NCI-H2171 (cell line): ENCODE measurements at regions not wholly inside any gene's neighbourhood (a gene's known extent, or its start where the extent isn't known, plus 50 kb on each side); places are given as distances from the start of the nearest gene placed in this dataset.
"Not testable (repeated sequence)": the region's sequence is repeated elsewhere in the genome, so short reads cannot be mapped to it uniquely, and the experiment has no call there.

ENCODE experiments used
- DNase-seq: peaks from one replicate; lab custom pipeline; 2025; lab: John Stamatoyannopoulos, UW

DNA sequence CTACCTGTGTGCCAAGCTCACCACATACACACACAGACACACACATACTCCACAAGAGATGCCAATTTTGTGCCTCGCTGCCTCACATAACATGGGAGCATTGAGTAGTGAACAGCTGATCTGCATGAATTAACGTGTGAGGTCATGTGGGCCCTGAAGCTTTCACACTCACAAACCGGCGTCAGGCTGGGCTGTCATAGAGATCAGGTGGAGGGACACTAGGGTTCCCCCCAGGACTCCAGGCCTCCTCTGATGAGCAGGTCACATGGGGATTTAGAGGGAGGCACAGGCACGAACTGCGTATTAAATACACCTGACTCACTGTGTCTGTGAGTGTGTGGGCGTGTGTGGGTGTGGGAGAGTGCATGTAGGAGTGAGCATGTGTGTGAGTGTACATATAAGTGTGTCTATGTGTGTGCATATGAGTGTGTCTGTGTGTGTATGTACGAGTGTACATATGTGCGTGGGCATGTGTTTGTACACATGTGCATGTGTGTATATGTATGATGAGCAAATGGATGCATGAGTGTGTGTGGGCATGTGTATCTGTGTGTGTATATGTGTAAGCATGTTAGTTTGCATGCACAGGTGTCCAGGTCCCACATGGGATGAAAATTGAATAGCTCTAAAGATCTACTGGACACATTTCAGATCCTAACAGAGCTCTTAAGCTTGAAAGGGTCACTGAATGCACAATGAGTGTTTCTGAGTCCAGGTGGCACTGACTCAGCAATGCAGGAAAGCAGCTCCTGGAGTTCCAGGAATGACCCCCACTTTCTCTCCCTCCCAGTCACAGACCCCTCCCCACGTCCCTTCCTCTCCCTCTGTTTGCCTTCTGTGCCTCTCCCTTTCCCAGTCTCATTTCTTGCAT is 336.6 kb downstream of the PREX1 start:
- DNase-seq = peak; percentile 11

- DNase-seq = not testable (repeated sequence)
Observed at GRCh38 chr20:48490341-48490740, 337.5 kb downstream of the PREX1 start.

DNA sequence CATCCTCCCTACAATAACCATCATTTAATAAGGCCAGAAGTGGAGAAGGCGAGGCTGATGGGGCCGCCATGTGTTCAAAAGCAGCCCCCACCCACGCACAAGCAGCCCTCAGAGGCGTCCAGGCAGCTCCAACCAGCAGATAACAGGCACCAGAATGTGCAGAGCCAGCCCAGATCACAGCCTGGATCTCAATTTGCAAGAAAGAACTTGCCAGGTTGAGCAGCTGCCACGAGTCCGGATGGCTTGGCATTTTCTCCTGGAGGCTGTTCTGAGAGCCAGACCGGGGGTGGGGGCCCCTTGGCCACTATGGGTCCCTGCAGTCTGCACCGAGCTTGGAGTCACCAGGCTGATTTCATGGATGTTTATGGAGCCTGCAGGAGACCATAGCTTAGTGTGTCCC is 338.1 kb downstream of the PREX1 start:
- DNase-seq = peak; percentile 89

DNA sequence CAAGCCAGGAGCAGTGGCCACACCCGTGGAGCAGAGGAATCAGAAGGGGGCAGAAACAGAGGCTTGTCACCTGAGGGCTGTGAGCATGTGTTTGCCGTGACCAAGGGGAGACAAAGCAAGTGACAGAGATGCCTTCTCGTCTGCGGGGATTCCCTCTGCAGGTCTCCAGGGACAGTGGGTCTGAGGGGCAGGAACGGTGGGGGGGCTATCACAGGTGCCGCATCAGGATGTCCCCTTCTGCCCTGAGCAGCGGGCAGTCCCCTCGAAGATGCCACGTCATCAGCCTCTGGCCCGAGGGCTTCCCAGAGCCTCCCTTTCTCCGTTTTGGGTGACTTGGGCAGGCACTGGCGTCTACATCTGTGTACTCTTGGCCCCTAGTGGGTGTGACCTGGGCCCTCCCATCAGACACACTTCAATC is 338.7 kb downstream of the PREX1 start:
- DNase-seq = peak; percentile 29

DNA sequence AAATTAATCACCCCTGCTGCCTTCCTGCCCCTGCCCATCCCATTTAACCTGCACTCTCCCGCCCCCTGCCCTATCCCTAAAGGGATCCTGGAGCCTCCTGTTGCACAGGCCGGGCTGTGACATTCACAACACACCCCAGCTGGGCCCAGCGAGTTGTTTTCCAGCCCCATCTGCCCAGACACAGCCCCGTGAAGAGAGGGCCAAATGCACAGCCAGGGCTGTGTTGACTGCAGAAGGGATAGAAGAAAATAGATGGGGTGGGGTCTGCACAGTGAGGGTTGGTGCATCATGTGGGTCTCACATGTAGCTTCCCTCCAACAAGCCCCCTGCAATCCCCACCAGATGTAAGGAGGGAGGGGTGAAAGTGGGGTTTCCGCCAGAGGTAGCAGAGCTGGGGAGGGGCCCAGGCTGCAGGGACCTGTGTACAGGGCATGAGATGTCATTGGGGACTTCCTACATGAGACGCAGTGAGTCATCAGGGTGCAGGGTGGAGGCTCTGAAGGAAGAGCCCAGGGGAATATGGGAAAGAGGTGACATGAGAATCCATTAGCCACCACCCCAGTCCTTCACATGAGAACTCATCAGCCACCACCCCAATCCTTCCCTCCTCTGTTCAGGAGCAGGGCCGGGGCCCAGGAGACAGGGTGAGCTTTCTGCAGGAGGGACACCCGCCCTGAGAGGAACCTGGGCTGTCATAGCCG is 339.3 kb downstream of the PREX1 start:
- peak; percentile 60 for DNase-seq

DNA sequence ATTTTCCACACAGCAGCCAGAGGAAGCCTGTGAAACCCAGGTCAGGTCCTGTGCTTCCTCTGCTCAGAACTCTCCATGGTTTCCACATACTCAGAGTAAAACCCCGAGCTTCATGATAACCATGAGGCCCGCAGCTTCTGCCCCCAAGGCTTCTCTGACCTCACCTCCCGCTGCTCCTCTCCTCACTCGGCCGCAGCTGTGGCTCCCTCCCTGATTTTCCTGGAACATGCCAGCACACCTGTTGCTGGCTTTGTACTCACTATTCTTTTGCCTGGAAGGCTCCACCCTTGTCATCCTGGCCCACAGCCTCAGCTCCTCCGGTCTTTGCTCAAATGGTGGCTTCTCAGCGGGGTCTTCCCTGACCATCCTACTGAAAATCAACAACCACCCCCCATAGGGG is 341.7 kb downstream of the PREX1 start:
- DNase-seq = no peak

DNA sequence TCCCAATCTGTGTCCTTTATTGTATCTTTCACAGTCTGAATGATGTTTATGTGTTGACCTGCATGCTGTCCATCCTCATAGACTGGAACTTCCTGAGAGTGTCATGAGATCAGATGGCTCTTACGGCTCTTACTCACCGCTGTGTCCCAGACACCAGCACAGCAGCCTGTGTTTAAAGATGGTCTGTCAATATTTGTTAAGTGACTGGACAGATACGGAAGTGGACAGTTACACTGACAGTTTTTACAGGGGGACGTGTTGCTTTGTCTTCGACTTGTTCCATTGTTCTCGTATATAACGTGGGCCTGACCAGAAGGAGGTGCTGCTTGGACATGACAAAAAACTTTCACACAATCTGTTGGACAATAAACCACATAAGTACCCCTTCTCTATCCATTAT is 342.6 kb downstream of the PREX1 start:
- DNase-seq = not testable (repeated sequence)

GRCh38 chr20:48483334-48484066 is 344.3 kb downstream of the PREX1 start:
- DNase-seq = peak; percentile 46

DNA sequence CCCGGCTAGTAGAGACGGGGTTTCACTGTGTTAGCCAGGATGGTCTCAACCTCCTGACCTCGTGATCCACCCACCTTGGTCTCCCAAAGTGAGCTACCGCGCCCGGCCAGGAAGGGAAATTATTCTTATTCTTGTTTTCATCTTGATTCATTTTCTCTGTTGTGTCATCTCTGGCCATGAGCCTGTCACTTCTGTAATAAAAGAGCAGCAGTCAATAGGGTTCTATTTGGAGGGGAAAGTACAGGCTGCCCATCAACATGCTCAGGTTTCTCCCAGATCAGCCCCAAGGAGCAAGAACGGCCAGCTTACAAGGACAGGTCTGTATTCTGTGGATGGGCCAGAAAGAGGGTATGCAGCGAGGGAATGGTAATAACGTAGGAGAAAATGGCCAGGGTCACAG is 345.0 kb downstream of the PREX1 start:
- DNase-seq = no peak

- DNase-seq = no peak
Observed at GRCh38 chr20:48480216-48480772, 347.5 kb downstream of the PREX1 start.

GRCh38 chr20:48478806-48479585 is 348.8 kb downstream of the PREX1 start:
- no peak for DNase-seq

GRCh38 chr20:48478370-48478769 is 349.4 kb downstream of the PREX1 start:
- no peak for DNase-seq

- no peak for DNase-seq
Observed at GRCh38 chr20:48476854-48477253, 350.9 kb downstream of the PREX1 start.

DNA sequence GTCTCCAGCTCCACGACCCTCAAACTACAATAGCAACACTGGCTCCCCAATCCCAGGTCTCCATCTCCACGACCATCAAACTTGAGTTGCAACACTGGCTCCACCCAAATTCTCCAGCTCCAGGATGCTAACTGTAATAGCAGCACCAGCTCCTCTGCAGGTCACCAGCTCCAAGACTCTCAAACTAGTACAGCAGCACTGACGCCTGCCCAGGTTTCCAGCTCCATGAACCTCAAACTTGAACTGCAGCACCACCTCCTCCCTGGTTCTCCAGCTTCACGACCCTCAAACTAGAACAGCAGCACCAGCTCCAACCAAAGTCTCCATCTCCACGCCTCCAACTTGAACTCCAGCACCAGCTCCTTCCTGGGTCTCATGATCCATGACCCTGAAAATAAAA is 353.8 kb downstream of the PREX1 start:
- no peak for DNase-seq

- no peak for DNase-seq
Observed at GRCh38 chr20:48471759-48472408, 355.9 kb downstream of the PREX1 start.

GRCh38 chr20:48471176-48471575 is 356.6 kb downstream of the PREX1 start:
- DNase-seq = no peak

DNA sequence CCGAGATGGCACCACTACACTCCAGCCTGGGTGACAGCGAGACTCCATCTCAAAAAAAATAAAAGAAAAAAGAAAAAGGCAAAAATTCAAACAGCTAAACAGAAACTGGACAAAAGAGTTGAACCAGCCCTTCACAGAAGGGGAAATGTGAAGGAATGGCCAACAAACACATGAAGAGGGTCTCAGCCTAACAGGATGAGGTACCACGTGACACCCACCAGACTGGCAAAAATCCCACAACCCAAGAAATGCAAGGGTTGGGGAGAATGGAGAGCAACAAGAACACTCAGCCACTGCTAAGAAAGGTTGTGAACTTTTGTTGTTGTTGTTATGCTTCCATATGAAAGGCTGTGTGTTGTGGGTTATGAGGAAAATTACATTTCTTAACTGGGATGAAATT is 357.7 kb downstream of the PREX1 start:
- no peak for DNase-seq

- no peak for DNase-seq
Observed at GRCh38 chr20:48469026-48469425, 358.8 kb downstream of the PREX1 start.

GRCh38 chr20:48468571-48468970 is 359.2 kb downstream of the PREX1 start:
- no peak for DNase-seq

DNA sequence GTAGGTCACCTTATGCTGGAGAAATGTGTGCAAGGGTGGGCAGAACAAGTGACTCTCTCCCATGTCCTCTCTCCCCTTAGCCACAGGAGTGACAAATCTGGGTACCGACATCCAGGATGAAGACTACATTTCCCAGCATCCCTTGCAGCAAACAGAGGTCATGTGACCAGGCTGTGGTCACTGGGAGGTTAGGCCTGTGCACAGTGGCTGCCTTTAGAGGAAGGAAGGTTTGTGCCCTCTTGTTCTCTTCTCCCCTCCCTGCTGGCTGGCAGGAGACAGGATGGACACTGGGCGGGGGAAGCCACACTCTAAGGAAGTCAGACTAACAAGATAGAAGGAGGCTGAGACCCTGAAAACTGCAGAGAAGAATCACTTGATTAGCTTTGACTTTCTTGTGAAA is 360.2 kb downstream of the PREX1 start:
- DNase-seq = no peak

- DNase-seq = no peak
Observed at GRCh38 chr20:48465271-48465670, 362.5 kb downstream of the PREX1 start.
